ENCODE measurements at regions not wholly inside any gene's neighbourhood (a gene's known extent, or its start where the extent isn't known, plus 50 kb on each side); places are given as distances from the start of the nearest gene placed in this dataset.

GRCh38 chr11:135031205-135031989 is 619.4 kb upstream of the B3GAT1 start:
- ChIA-PET POLR2A (no interaction called here), CTCF (no interaction called here)
- Histone ChIP-seq H3K27ac (ENCODE audit: low read length) (no peak overlapping the region), H3K4me3 (ENCODE audit: low read depth in 2 of 2, low read length in 2 of 2) (no peak overlapping the region), H3K9me3 (ENCODE audit: control insufficient read depth, insufficient read depth, low read depth, low read length) (no peaks in the 10 kb centered on the region), H3K4me1 (ENCODE audit: control insufficient read depth, insufficient read depth, low read length) (no peaks in the 10 kb centered on the region), H3K27me3 (ENCODE audit: control insufficient read depth, insufficient read depth, low read length) (no peaks in the 10 kb centered on the region), H3K36me3 (ENCODE audit: control insufficient read depth, insufficient read depth, low read length) (no peaks in the 10 kb centered on the region)
- no TSS peak for BruUV-seq (replicated peaks)
- DNase-seq (ENCODE audit: low read depth, low spot score) (no peak), ATAC-seq (no peak)
- in situ Hi-C loops (cut with HindIII; ENCODE audit: low pct_unique_long_range_greater_than_20kb, low sequenced_read_pairs) (no loop called here), intact Hi-C loops (cut with micrococcal nuclease; ENCODE audit: unreplicated experiment) (no loop called here)
- TF ChIP-seq CTCF (IDR thresholded peaks at IDR 0.05) = no peak
- TF ChIP-seq POLR2AphosphoS5 (IDR thresholded peaks at IDR 0.05; ENCODE audit: low read depth, low read length) = no peak
- no peak for TF ChIP-seq SIN3A (IDR thresholded peaks at IDR 0.05; ENCODE audit: borderline replicate concordance, insufficient read depth, low read depth, low read length)
- TF ChIP-seq REST (IDR thresholded peaks at IDR 0.05; ENCODE audit: insufficient read depth in 1 of 2, low read depth in 2 of 2, low read length in 1 of 2) = no peak
- no peak for TF ChIP-seq TCF7L2 (IDR thresholded peaks at IDR 0.05; ENCODE audit: low read depth, low read length)

GRCh38 chr11:135027461-135027860 is 615.4 kb upstream of the B3GAT1 start:
- Histone ChIP-seq H3K4me3 (ENCODE audit: low read depth in 2 of 2, low read length in 2 of 2) (no peak overlapping the region), H3K9me3 (ENCODE audit: control insufficient read depth, insufficient read depth, low read depth, low read length) (no peaks in the 10 kb centered on the region), H3K36me3 (ENCODE audit: control insufficient read depth, insufficient read depth, low read length) (no peaks in the 10 kb centered on the region), H3K27ac (ENCODE audit: low read length) (no peak overlapping the region), H3K4me1 (ENCODE audit: control insufficient read depth, insufficient read depth, low read length) (no peaks in the 10 kb centered on the region), H3K27me3 (ENCODE audit: control insufficient read depth, insufficient read depth, low read length) (no peaks in the 10 kb centered on the region)
- intact Hi-C loops (cut with micrococcal nuclease; ENCODE audit: unreplicated experiment) = no loop called here
- BruUV-seq (replicated peaks) = no TSS peak
- ATAC-seq (no peak; the same call in 1 of the 2 replicates), DNase-seq (ENCODE audit: low read depth, low spot score) (no peak)
- CTCF ChIA-PET = no interaction called here
- in situ Hi-C loops (cut with HindIII; ENCODE audit: low pct_unique_long_range_greater_than_20kb, low sequenced_read_pairs) = no loop called here
- POLR2A ChIA-PET = no interaction called here
- TF ChIP-seq REST (IDR thresholded peaks at IDR 0.05; ENCODE audit: insufficient read depth in 1 of 2, low read depth in 2 of 2, low read length in 1 of 2) = peak; percentile 96
- no peak for TF ChIP-seq POLR2AphosphoS5 (IDR thresholded peaks at IDR 0.05; ENCODE audit: low read depth, low read length)

Data from Panc1 (cell line).